Astrocyte (in vitro differentiated cells and primary cell): ENCODE measurements at regions not wholly inside any gene's neighbourhood (a gene's known extent, or its start where the extent isn't known, plus 50 kb on each side); places are given as distances from the start of the nearest gene placed in this dataset.

Experiments used
- EZH2 ChIP-seq: IDR thresholded peaks from 2 replicates; pipeline ENCODE4 v1.6.1; 2012; ENCODE audit warnings: mild to moderate bottlenecking, low read length, inconsistent platforms; ENCODE audit not compliant: insufficient read depth
- TF ChIP-seq, protein P1 (sequence below): IDR thresholded peaks from 2 replicates; pipeline ENCODE4 v1.5.1; 2011; ENCODE audit warnings: low read depth, mild to moderate bottlenecking, inconsistent platforms, low read length, moderate library complexity; ENCODE audit not compliant: insufficient read depth

DNA sequence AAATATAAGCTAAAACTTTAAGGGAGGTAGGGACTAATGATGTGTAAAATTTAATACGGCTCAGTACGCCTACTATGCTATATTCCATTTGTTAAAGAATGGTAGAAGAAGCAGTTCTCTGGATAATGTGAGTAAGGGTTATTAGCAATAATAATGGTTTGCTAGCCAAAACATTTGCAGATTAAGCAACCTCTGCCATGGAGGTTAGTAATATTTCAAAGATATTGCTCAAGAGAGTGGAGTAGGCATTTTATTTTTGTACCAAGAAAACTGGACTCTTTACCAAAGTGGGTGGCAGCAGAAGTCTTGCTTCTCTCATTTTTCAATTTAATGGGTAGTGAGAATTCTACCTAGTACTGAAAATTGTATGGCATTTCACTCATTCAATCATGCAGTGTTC, 158.9 kb upstream of the TMEM106B start:
- TF ChIP-seq, protein P1, sequence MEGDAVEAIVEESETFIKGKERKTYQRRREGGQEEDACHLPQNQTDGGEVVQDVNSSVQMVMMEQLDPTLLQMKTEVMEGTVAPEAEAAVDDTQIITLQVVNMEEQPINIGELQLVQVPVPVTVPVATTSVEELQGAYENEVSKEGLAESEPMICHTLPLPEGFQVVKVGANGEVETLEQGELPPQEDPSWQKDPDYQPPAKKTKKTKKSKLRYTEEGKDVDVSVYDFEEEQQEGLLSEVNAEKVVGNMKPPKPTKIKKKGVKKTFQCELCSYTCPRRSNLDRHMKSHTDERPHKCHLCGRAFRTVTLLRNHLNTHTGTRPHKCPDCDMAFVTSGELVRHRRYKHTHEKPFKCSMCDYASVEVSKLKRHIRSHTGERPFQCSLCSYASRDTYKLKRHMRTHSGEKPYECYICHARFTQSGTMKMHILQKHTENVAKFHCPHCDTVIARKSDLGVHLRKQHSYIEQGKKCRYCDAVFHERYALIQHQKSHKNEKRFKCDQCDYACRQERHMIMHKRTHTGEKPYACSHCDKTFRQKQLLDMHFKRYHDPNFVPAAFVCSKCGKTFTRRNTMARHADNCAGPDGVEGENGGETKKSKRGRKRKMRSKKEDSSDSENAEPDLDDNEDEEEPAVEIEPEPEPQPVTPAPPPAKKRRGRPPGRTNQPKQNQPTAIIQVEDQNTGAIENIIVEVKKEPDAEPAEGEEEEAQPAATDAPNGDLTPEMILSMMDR: no peak
- no peak for TF ChIP-seq EZH2
